HG02870 (cell line): ENCODE measurements at regions not wholly inside any gene's neighbourhood (a gene's known extent, or its start where the extent isn't known, plus 50 kb on each side); places are given as distances from the start of the nearest gene placed in this dataset.
"Not testable (repeated sequence)": the region's sequence is repeated elsewhere in the genome, so short reads cannot be mapped to it uniquely, and the experiment has no call there.

Source experiments
- ATAC-seq: cut with Tn5 transposase; IDR thresholded peaks from one replicate; pipeline ENCODE4 v1.9.1; 2021; ENCODE audit warnings: mild to moderate bottlenecking, moderate library complexity; ENCODE audit not compliant: unreplicated experiment

DNA sequence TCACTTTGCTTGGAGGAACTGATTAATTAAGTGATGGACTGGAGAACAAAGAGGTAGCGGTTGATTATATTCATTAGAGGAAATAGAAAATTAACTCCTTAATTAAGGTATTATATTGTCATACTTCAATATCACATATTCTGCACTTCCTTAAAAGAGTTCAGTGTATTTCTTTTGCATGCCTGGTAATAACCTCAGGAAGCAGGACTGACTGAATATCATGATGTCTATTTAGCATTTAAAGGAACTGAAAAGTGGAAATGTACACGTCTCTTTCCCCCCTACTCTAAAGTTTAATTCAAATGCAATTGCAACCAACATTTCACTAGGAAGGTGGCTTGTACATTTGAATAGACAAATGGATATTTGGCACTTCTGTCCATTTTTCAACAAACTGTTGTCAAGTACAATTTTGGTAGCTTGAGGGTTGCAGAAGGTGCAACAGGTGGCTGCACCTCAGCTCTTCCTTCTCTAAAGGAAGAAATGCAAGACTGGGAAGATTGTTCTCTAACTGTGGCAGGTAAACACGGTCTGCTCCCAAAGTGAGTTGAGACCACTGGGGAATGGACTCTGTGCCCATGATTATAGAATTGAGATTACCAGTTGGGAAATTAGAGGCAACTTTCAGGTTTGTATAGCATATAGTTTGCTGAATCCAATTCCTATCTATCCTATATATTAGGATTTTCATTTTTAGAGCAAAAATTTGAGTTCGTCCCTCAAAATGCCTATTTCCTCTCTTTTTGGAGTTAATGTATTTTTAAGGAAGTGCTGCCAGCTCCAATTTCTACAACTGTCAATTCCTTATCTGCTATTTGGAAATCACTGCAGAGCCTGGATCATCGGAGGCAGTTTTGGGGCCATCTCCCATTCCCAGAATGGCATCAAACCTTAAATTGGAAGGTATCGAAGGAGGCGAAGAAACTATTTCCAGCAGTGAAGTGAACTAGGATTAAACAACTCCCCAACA is 98.9 kb upstream of the TAF11L2 start:
- no peak for ATAC-seq

DNA sequence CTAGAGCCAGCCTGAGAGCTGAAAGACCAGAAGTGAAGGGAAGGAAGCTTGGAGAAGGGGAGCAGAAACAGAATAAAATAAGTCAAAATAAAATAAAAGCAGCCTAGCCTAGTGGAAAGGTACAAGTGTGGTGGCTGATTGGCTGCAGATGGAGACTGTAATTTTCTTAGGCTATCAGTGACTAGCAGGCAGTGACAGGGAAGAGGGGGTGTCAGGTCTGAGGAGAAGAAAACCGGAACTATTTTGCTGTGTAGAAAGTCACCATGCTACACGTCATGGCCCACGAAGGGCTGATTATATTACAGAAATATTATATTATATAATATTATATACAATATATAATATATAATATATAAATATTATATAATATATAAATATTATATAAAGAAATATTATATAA is 98.1 kb upstream of the TAF11L2 start:
- no peak for ATAC-seq

DNA sequence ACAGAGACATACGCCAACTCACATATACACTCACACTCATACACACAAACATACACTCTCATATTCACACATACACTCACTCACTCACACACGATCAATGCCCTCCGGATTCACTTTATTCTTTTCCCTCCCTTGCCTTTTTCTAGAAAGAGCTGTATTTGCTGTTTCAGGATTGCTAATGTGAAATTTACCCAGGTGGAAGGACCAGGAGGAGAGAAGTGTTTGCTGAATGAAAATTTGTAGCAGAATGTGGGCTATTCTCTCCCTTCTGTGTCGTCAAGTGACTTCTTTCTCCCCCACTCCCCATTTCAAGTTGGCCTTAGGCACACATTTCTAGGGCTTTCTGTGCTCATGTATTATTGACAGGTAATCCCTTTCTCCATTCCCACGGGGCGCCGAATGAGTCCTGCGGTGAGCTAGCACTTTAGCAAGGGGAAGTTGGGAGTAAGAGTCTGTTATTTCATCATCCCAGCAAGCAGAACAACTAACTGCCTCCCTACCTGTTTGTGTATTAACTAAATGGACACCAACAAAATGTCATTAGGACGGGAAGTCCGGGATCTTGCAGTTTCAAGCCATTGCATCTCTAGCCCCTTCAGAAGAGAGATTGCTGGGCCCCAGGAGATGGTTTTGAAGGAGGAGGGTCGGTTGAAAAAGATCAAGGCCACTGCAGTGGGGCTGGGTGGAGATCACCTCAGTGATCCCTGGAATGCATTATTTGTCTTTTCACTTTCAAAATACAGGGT is 97.1 kb upstream of the TAF11L2 start:
- no peak for ATAC-seq

DNA sequence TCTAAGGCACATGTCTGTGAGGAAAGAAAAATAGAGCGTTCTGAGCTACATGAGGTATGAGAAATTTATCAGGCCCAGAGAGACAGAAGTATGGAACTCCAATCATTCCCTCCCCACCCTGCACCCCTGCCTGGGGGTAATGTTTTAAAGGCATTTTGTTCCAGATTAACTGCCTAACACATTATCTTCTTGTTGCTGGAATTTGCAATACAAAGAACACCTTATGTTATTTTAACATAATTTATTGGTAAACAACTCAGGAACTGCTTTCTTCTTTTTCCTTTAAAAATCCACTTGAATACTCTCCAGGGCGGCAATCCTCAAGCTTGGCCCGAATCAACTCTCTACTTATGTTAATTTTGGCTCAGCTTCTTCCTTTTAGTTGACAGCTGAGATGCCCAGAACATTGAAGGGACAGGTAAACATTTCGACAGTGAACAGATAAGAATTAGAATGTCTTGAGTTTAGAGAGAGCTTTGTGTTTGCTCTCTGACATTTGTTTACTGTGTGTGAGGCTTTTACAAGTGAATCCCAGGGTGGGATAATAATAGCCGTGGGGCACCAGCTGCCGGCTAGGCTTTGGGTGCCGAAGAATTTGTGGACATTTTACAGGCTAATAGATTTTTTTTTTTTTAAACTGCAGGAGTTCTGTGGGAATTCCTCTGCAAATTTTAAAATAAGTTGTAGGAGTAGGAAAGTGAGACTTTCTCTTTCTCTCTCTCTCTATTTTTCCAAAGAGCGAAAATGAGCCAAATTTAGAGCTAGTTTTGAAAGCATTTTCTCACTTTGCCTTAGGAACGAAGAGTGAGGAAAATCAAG is 96.4 kb upstream of the TAF11L2 start:
- no peak for ATAC-seq

DNA sequence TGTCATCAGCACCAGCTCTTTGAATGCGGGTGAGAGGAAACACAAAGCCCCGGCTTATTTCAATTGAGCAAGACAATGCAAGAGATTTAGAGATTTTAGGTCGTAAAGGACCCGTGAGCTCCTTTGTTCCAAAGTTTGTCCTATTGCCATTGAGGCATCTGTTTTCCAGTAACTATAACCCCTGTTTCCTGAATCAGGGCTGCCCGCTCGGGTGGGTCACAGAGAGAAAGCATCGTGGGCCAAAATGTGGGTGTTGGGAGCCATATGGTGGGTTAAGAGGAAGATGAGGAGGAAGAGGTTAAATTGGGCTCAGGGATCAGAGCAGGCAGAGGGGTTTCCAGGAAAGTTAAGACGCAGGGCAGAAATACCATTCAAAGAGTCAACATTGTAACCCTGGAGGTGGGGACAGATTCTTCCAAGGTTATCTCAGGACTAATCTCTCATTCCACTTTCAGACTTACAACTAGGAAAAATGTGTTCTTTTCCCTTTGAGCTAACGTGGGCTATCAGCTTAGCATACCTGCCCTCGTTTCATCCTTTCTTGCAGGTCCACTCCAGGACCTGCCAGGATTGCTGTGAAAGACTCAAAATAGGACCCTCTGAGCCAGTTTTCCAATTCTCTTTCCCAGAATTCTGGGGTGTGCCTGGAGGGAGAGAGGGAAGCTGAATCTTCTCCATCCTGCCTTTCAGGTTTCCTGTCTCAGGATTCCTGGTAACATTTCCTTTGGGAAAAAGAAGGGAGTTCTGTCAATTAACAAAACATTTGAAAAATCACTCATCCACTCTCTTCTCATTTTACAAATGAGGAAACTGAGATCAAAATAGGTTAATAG is 95.5 kb upstream of the TAF11L2 start:
- no peak for ATAC-seq

DNA sequence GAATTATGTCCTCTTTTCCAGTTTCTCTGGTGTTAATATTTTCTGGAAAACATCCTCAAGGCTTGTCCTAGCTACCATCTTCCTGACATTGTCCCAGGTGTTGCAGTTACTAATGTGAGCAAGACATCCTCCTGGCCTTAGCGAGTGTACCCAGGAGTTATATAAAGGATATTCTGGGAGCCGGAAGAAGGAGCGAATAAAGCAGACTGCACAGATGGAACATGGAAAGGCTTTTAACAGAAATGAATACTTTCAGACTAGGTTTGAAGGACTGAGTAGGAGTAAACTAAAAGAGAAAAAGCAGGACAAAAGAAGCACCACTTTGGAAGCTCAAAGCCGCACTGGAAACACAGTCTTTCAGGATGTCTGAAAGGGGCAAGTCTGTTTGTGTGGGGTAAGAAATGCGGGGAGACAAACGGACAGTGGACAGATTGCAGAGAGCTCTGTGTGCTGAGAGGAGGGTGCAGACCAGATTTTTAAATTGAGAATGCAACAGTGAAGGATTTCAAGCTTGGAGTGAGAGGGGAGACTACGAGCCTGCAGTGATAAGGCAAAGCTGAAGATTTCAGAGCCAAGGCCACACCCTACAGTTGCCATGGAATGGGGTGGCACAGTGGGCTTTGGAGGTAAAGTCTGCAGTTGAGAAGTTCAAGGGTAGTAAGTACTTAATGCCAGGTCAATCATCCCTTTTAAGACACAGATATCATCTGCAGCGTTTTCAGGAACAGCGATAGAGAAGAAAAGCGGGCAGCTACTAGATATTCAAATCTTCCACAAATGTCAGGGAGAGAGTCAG is 94.1 kb upstream of the TAF11L2 start:
- ATAC-seq, result no peak

DNA sequence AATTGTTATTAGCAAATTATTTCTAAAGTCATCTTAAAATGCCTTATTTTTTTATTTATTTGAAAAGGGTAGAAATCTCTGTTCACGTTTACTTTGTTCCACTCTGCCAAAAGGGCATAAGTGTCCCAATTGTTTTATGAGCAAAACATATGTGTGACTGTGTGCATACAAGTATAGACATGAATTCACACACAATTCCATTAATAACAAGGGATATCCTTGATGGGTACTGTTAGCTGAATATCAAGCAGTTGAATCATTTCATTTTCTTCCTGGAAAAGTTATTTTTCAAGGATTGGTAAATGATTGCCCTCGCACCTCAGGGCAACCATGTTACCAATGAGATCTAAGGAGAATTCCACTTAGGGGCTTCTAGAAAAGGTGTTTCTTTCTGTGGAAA is 92.1 kb upstream of the TAF11L2 start:
- ATAC-seq, result no peak

DNA sequence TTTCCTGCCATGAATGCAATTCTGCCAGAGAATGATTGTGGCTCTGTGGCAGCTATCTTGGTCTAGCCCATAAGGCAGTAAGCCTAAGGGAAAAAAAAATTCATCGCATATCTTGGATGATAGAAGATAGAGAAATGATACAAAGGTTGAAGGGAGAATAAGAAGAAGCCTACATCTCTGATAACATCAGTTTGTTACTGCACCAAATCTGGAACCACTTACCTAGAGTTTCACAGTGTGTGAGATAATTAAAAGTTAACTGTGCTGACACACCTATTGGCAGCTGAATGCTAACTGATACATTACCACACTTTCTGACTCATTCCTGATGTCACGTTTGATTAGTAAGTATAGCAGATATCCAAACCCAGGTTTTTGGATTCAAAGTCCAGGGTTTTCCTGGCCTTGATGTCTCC is 91.6 kb upstream of the TAF11L2 start:
- no peak for ATAC-seq

DNA sequence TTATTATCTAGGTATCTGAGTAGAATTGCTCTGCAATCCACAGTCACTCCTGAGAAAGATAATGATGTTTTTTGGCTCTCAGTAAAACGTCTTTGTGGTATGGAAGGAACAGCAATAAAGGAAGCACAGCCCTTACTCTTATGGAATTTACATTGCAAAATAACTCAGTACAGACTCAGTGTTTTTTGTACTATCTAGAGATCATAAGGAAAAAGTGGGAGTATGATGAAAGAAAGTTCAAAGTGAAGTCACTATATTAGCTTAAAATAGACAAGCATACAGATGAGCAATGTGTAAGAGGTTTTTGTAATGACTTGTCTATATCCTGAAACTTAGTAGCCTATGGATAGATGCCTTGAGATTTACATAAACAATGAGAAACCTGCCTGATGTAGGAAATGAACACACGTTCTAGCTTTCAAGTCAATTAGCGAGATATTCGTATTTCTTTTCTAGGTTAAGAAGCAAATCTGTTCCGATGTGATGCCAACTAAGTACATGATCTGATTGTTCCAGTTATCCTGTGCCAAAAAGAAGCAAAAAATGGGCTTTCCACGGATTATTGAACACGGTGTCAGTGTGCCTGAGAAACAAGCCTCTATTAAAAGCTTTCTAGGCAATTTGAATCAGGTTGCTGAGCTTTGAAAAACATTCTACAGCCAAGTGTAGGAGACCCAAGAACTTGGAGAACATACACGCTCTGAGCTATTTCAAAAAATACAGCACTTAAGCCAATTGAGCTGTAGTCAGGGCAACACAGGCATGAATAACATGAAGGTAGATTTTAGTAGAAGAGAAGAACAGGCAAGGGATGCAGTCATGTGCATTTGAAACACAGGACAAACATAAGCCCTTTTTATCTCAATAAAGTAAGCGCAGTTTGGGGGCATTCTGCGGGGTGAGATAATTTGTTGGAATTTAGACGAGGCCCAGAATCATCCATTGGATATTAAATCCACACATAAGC is 86.3 kb upstream of the TAF11L2 start:
- ATAC-seq, result no peak

DNA sequence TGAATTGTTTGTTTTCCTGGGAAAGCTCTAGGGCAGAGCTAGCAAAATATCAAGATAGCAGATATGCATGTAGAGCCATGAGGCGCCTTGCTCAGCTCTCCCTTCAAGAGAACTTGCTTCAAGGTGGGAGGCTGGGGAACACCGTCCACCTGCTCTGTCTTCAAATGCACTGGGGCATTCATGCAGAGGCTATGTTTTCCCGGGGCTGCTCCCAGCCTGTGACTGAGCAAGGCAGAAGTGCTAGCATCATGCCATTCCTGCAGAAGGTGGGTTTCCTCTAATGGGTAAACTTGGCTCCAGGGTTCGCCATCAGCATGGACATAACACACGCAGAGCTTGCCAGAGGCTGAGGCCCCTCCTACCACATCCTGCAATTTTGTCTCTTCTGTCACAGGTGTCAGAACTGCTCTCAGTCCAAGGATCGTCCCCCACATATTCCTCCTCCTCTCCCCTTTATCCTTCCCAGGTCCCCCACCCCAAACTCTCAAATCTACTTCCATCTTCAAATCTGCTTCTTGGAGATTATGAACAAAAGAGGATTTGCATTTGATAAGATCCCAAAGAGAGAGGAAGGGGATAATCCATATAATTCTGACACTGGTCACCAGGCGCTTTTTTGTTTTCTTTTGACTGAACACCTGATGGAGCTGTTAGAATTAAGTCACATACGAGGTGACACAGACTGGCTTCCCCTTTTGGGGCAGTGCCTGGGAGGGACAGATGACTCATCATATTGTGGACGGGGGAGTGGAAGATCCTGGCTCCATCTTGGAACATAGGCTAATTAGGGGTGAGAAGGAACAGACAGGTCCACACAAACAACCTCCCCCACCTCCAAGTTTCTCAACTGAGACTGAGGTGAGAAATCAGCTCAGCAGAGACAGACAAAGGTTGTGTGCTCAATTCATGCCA is 85.0 kb upstream of the TAF11L2 start:
- peak; percentile 78 for ATAC-seq

DNA sequence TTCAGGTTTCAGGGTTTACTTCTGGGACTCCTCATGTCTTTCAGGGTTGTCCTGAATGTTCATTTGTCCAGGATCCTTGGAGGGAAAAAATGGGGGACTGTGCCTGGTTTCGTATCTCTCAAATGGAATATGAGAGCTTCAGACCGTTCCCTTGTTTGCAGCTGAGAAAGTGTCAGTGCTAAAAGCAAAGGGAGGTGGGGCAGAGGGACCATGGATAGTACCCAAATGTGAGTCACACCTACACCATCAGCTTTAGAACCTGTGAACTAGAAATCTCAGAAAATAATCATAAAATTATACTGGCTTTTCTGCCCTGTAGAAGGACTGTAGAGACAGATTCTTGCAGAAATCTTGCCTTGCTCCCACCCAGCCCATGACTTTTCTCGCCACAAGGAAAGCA is 84.3 kb upstream of the TAF11L2 start:
- no peak for ATAC-seq

DNA sequence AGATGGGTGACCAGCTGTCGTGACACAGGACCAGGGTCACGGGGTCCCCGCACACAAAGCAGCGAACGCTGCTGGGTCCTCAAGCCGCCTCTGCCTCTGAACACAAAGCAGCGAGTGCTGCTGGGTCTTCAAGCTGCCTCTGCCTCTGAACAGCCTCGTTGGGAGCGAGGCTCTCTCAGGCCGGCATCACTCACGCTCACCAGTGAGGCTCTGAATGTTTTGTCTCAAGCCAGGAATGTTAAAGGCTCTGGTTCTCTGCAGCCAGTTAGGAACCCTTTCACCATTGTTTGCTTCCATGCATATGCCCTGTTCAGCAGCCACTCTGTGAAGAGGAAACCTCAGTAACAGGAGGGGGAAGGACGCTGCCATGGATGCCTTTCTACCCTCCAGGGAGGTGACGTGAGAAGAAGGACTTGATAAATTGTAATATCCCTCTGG is 82.7 kb upstream of the TAF11L2 start:
- no peak for ATAC-seq

DNA sequence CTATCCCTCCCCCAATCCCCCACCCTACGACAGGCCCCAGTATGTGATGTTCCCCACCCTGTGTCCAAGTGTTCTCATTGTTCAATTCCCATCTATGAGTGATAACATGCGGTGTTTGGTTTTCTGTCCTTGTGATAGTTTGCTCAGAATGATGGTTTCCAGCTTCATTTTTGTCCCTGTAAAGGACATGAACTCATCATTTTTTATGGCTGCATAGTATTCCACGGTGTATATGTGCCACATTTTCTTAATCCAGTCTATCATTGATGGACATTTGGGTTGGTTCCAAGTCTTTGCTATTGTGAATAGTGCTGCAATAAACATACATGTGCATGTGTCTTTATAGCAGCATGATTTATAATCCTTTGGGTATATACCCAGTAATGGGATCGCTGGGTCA is 81.7 kb upstream of the TAF11L2 start:
- not testable (repeated sequence) for ATAC-seq

DNA sequence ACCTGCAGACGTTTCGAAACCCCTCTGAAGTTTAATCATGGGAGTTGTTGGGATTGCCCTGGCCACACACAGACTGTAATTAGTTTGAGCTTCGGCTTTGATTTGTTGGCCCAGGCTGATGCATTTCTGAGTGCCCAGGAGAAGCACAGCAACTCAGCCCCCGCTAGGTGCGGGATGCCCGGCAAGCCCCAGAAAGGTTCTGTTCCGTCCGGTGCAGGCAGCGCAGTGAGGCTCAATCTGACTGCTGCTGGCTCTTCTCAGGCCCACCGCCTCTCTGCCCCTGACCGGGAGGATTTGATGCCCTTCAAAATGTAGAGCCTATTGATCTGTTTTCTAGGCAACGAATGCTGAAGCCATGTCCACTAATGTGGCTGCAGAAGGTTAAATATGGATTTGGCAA is 73.4 kb upstream of the TAF11L2 start:
- no peak for ATAC-seq

DNA sequence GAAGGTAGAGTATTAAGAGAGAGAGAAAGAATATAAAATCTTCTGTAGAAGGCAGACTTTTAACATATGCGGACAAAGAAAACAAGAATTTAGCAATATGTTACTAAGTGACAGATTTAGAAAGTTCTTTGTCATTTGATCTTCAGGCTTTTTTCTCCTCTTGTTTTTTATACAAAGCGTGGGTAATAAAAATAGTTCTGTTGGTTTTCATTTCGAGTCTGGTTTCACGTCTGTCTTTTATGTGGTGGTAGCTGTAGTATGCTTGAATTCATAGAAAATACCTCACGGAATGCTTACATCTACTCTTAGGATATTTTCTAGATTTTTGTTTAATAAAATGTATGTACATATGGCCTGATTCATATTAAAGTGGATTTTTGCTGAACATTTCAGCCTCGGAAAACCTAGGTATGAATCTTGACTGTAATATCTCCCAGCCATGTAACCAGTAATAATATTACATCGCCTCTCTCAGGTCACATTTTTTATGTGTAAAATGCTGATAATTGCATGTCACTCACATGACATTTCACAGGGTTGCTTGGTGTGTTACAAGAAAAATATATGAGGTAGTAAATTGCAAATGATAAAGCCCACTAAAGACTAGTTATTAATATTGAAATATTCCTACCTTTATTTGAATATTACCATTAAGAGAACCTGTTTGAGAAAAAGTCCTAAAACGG is 72.5 kb upstream of the TAF11L2 start:
- ATAC-seq, result peak; percentile 50

DNA sequence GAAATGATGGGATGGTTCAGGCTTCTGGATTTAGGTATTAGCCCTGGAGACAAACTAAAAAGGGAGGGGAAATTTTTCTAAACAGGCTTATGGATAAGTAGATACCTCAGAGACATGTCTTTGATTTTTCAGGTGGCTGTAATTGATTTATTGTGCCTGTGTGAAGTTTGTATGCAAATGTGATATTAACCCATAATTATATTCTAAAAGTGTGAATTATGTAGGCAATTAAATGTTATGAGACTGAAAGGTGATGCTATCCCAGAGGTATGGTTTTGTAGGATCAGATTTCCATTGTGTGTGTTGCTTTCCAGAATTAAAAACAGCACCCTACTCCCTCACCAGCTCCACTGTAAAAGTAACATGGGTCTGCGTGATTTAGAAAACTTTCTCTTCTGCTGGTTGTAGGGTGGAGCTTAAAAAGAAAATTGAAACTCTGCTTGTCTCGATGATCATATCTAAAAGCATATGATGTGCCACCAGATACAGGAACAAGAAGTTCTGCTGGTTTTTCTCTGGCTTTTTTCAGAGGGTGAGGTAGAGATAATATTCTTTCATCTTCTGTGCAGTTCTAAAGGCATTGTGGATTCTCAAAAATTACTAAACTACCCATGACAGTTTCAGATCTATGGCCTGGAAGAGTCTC is 71.8 kb upstream of the TAF11L2 start:
- ATAC-seq, result peak; percentile 79
